Neural crest cell (in vitro differentiated cells): ENCODE measurements at regions not wholly inside any gene's neighbourhood (a gene's known extent, or its start where the extent isn't known, plus 50 kb on each side); places are given as distances from the start of the nearest gene placed in this dataset.

Experiments used
- DNase-seq: peaks from one replicate; pipeline ENCODE4 v3.0.0; 2021; ENCODE audit warnings: low read depth, mixed read lengths, low spot score
- H3K27ac Mint-ChIP-seq: one replicate; pipeline ENCODE4 v1.8.0; 2021; ENCODE audit warnings: mild to moderate bottlenecking, mixed read lengths; ENCODE audit not compliant: unreplicated experiment
- H3K27me3 Mint-ChIP-seq: 2 replicates; pipeline ENCODE4 v1.8.0; 2021; ENCODE audit warnings: low read depth, mild to moderate bottlenecking, mixed read lengths
- H3K36me3 Mint-ChIP-seq: 2 replicates; pipeline ENCODE4 v1.8.0; 2021; ENCODE audit warnings: low read depth, mild to moderate bottlenecking, mixed read lengths
- H3K4me1 Mint-ChIP-seq: 2 replicates; pipeline ENCODE4 v1.8.0; 2021; ENCODE audit warnings: mixed read lengths
- H3K4me3 Mint-ChIP-seq: one replicate; pipeline ENCODE4 v1.8.0; 2021; ENCODE audit warnings: mild to moderate bottlenecking, mixed read lengths
- H3K9me3 Mint-ChIP-seq: 2 replicates; pipeline ENCODE4 v1.8.0; 2021; ENCODE audit warnings: mixed read lengths
- CTCF ChIP-seq: fragments of 200-600 bp; sonication (generic); conservative IDR thresholded peaks from 2 replicates; pipeline ENCODE4 v1.5.0; 2021; ENCODE audit warnings: antibody characterized with exemption, mild to moderate bottlenecking

GRCh38 chr14:76640923-76641395, 120.3 kb upstream of the VASH1 start:
- no peaks in the 10 kb centered on the region for H3K27me3 Mint-ChIP-seq
- H3K27ac Mint-ChIP-seq: no peak overlapping the region
- no peaks in the 10 kb centered on the region for H3K36me3 Mint-ChIP-seq
- H3K9me3 Mint-ChIP-seq: peaks cover 3% of the 10 kb centered on the region
- no peak for DNase-seq
- TF ChIP-seq CTCF: no peak
- H3K4me3 Mint-ChIP-seq: no peak overlapping the region
- H3K4me1 Mint-ChIP-seq: peaks cover 17% of the 10 kb centered on the region

GRCh38 chr14:76641541-76641940, 119.7 kb upstream of the VASH1 start:
- no peaks in the 10 kb centered on the region for H3K27me3 Mint-ChIP-seq
- TF ChIP-seq CTCF: no peak
- H3K9me3 Mint-ChIP-seq: peaks cover 3% of the 10 kb centered on the region
- H3K4me1 Mint-ChIP-seq: peaks cover 17% of the 10 kb centered on the region
- no peaks in the 10 kb centered on the region for H3K36me3 Mint-ChIP-seq
- H3K27ac Mint-ChIP-seq: no peak overlapping the region
- no peak for DNase-seq
- H3K4me3 Mint-ChIP-seq: no peak overlapping the region

GRCh38 chr14:76643887-76644286, 117.4 kb upstream of the VASH1 start:
- no peak for DNase-seq
- Mint-ChIP-seq H3K27me3 (no peaks in the 10 kb centered on the region), H3K36me3 (no peaks in the 10 kb centered on the region), H3K4me1 (peaks cover 20% of the 10 kb centered on the region), H3K9me3 (no peaks in the 10 kb centered on the region), H3K27ac (no peak overlapping the region), H3K4me3 (no peak overlapping the region)
- no peak for TF ChIP-seq CTCF

GRCh38 chr14:76644855-76645518, 116.3 kb upstream of the VASH1 start:
- Mint-ChIP-seq H3K9me3 (no peaks in the 10 kb centered on the region), H3K27ac (no peak overlapping the region), H3K4me3 (no peak overlapping the region), H3K4me1 (peaks cover 20% of the 10 kb centered on the region), H3K27me3 (no peaks in the 10 kb centered on the region), H3K36me3 (no peaks in the 10 kb centered on the region)
- DNase-seq: peak; percentile 63
- TF ChIP-seq CTCF: peak; percentile 84

GRCh38 chr14:76647697-76648298, 113.5 kb upstream of the VASH1 start:
- Mint-ChIP-seq H3K4me1 (peaks cover 20% of the 10 kb centered on the region), H3K36me3 (no peaks in the 10 kb centered on the region), H3K27ac (no peak overlapping the region), H3K27me3 (no peaks in the 10 kb centered on the region), H3K9me3 (no peaks in the 10 kb centered on the region), H3K4me3 (no peak overlapping the region)
- peak; percentile 36 for DNase-seq
- peak; percentile 83 for TF ChIP-seq CTCF
